A172 (cell line): ENCODE measurements at regions not wholly inside any gene's neighbourhood (a gene's known extent, or its start where the extent isn't known, plus 50 kb on each side); places are given as distances from the start of the nearest gene placed in this dataset.
"Not testable (repeated sequence)": the region's sequence is repeated elsewhere in the genome, so short reads cannot be mapped to it uniquely, and the experiment has no call there.

Source experiments
- DNase-seq: peaks from one replicate; pipeline ENCODE4 v3.0.0-alpha.2; 2015; ENCODE audit warnings: low spot score

- no peak for DNase-seq
These were observed 50.5 kb upstream of the PRNP start for GRCh38 chr20:4635781-4636180.

GRCh38 chr20:4635342-4635741 lies 50.9 kb upstream of the PRNP start:
- DNase-seq: no peak

- peak; percentile 95 for DNase-seq
These were observed 52.5 kb upstream of the PRNP start for GRCh38 chr20:4633780-4634179.

DNA sequence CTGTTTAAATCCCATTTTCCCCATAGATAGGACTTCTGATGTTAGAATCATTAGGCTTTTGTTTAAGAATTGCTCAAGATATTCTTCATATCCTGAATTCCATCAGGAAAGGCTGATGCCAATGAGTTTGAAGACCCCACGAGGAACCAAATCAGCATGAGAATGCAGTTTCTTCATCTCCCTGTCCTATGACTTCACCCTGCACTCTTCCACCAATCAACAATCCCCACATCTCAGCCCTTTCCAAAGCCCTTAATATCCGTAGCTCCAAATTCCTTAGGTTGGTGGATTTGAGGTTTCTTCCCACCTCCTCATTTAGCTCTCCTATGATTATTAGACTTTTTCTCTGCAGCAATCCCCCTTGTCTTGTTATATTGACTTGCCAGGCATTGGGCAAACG lies 52.9 kb upstream of the PRNP start:
- no peak for DNase-seq

DNA sequence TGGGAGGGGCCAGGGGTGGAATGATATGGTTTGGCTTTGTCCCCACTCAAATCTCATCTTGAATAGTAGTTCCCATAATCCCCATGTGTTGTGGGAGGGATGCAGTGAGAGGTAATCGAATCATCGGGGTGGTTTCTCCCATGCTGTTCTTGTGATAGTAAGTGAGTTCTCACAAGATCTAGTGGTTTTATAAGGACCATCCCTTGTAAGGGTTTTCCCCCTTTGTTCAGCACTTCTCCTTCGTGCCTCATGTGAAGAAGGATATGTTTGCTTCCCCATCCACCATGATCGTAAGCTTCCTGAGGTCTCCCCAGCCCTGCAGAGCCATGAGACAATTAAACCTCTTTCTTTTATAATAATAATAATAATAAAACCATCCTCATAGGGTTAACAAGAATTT lies 53.4 kb upstream of the PRNP start:
- no peak for DNase-seq

- DNase-seq: peak; percentile 19
These were observed 60.0 kb upstream of the PRNP start for GRCh38 chr20:4626228-4626627.

- no peak for DNase-seq
These were observed 60.6 kb upstream of the PRNP start for GRCh38 chr20:4625687-4626086.

DNA sequence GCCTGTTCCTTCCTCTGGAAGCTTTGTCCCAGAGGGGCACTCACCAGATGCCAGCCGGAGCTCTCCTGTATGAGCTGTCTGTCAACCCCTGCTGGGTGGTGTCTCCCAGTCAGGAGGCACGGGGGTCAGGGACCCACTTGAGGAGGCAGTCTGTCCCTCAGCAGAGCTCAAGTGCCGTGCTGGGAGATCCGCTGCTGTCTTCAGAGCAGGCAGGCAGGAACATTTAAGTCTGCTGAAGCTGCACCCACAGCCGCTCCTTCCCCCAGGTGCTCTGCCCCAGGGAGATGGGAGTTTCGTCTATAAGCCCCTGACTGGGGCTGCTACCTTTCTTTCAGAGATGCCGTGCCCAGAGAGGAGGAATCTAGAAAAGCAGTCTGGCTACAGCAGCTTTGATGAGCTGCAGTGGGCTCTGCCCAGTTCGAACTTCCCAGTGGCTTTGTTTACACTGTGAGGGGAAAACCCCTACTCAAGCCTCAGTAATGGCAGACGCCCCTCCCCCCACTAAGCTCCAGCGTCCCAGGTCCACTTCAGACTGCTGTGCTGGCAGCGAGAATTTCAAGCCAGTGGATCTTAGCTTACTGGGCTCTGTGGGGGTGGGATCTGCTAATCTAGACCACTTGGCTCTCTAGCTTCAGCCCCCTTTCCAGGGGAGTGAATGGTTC lies 61.5 kb upstream of the PRNP start:
- not testable (repeated sequence) for DNase-seq

DNA sequence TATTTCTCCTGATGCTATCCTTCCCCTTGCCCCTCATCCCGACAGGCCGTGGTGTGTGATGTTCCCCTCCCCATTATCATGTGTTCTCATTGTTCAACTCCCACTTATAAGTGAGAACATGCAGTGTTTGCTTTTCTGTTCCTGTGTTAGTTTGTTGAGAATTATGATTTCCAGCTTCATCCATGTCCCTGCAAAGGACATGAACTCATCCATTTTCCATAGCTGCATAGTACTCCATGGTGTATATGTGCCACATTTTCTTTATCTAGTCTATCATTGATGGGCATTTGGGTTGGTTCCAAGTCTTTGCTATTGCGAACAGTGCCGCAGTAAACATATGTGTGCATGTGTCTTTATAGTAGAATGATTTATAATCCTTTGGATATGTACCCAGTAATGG lies 67.1 kb upstream of the PRNP start:
- DNase-seq: not testable (repeated sequence)

DNA sequence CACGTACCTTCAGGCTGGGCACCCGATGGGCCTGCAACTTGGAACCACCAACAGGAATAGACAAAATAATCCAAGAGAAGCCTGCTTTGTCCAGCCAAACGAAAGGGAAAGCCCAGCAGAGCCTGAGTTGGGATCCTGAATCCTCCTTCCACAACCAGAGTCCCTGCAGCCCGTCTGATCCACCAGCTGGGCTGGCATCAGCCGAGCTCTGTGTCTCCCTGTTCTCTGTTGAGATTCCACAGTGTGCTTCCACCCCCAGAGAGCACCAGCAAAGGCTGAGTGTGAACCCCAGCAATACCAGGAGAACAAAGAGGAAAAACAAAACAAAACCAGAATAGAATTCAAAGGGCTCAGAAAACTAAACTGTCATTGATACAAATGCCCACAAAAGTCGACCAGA lies 68.8 kb upstream of the PRNP start:
- DNase-seq: no peak

DNA sequence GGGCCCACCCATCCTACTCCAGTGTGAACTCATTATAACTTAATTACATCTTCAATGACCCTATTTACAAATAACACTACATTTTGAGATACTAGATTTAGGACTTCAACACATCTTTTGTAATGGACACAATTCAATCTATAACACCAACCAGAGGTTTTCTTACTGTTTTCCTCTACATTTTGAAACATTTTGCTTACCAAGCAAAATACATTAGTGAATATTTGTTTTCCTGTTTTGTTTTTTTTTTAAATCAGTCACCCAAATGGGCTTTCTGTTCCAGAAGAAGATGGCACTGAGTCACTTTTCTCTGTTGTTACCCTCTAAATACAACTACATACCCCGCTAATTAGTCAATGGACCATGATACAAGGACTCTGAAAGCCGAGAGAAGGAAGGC lies 69.2 kb upstream of the PRNP start:
- DNase-seq: no peak

- DNase-seq: peak; percentile 84
These were observed 72.3 kb upstream of the PRNP start for GRCh38 chr20:4613718-4614620.

DNA sequence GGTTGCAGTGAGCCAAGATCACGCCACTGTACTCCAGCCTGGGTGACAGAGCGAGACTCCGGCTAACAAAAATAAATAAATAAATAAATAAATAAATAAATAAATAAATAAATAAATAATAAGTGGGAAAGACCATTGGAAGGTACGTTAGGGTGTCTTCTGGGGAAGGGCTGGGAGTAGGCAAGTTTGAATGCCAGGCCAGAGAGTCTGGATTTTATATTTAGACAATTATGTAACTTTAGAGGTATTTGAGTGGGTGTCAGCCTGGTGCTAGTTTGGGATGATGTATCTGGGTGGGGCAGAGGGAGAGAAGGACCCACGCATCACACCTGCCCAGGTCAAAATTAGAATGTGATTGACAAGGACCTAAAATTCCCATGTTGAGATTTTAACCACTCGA lies 73.1 kb upstream of the PRNP start:
- DNase-seq: no peak

DNA sequence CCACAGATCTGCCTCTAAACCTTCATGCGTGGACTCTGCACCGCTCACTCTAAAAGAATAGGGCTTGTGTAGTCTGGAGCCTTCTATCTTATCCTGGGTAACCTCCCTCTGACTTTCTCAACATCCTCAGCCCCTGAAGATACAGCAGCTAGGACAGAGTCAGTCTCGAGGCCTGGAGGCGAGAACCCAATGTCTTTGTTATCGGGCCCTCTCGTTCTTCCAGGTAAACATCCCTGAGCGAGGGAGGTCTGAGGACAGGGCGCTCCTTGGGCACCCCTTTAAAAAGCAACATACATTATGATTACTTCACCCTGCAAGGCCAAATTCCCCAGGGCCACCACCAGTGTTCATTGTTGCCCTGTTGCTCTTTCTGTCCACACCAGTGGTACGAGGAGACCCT lies 75.4 kb upstream of the PRNP start:
- no peak for DNase-seq

DNA sequence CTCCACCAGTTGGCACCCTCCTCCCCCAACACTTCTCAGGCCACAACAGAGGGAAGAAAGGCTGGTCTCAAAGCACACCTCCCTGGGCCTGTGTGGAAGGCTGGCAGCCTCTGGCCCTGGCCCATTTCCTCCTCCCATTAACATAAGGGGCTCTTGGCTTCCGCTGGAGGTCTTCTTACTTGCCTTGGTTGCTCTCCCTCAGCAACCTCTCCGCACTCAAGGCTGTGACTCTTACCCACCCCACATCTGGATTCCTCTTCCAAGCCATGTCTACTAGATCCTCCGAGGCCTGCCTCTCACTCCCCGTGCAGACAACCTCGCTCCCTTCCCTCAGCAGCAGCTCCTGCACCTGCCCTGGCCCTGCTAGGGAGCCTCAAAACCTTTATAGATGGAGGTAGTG lies 76.7 kb upstream of the PRNP start:
- DNase-seq: no peak

GRCh38 chr20:4608861-4609260 lies 77.4 kb upstream of the PRNP start:
- no peak for DNase-seq

GRCh38 chr20:4607287-4607713 lies 79.0 kb upstream of the PRNP start:
- peak; percentile 70 for DNase-seq

DNA sequence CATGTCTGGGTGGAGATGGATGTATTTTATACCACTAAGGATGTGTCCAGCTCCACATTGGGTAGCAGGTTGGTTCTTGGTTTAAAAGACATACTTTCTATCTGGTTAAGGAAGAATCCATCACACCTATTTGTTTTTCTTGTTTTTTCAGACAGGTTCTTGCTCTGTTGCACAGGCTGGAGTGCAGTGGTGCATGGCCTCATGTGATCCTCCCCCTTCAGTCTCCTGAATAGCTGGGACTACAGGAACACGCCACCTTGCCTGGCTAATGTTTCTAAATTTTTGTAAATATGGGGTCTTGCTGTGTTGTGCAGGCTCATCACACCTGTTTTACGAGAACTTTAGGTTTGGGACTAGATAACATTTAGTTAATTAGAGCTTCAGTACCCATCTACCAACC lies 80.2 kb upstream of the PRNP start:
- DNase-seq: no peak

DNA sequence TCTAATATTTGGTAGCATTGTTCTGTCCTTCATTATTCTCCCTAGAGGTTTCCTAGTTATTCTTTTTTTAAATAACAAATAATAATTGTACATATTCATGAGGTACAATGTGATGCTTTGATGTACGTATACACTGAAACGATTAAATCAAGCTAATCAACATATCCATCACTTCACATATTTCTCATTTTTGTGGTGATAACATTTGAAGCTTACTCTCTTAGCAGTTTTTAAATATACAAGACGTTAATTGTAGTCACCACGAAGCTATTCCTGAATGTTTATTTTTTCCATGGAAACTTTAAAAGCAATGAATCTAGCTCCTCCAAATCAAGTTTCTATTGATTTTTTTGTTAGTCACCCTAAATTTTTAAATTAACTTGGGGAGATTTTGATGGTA lies 81.1 kb upstream of the PRNP start:
- DNase-seq: no peak

GRCh38 chr20:4604580-4604979 lies 81.7 kb upstream of the PRNP start:
- DNase-seq: peak; percentile 42

GRCh38 chr20:4603724-4604123 lies 82.5 kb upstream of the PRNP start:
- peak; percentile 72 for DNase-seq

GRCh38 chr20:4602297-4602631 lies 84.0 kb upstream of the PRNP start:
- DNase-seq: peak; percentile 55

DNA sequence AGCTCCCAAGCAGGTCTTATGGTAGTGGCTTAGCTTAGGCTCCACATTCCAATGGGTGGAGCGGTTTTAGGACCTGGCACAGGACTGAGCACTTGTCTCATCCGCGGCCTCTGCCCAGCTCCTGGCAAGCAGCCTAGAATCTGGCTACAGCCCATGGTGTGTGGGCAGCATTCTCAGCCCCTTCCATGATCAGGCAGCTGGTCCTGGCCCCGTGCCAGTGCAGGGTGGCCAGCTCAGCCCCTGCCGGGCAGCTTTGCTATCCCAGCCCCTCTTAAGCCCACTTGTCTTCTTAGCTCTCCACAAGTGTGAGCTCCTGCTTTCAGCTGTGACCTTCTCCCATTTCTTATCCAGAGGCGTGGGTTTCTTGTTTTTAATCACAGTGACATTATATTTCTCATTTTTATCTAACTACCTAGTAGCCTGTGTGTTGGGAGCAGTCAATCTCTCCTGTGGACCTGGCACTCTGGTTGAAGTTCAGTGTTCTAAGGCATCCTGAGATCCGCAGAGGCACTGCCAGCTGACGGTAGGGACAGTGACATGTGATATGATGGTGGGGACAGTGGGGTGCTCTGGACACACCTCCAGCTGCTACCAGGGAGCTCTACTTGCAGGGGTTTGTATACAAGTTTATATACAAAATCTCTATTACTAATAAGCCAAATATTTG lies 84.5 kb upstream of the PRNP start:
- peak; percentile 81 for DNase-seq
